Breast epithelium (tissue), 3 donors: ENCODE measurements at regions not wholly inside any gene's neighbourhood (a gene's known extent, or its start where the extent isn't known, plus 50 kb on each side); places are given as distances from the start of the nearest gene placed in this dataset.

ENCODE experiments used
- POLR2A ChIP-seq: fragments of 450-650 bp; IDR thresholded peaks from one replicate; pipeline ENCODE4 v1.6.1; 2016; ENCODE audit warnings: antibody characterized with exemption, mild to moderate bottlenecking, moderate library complexity
- POLR2AphosphoS5 ChIP-seq, 3 donors: sonication (generic); formaldehyde crosslinking; IDR thresholded peaks; one replicate each; pipeline ENCODE4 v1.6.1; 2017; ENCODE audit warnings: antibody characterized with exemption in 3 of 3
- TF ChIP-seq, protein P1 (sequence below), 3 donors: fragments of 450-650 bp; IDR thresholded peaks; one replicate each; pipeline ENCODE4 v1.5.1; 2016 to 2017; ENCODE audit warnings: antibody characterized with exemption in 3 of 3, mild to moderate bottlenecking in 3 of 3, moderate library complexity in 3 of 3

DNA sequence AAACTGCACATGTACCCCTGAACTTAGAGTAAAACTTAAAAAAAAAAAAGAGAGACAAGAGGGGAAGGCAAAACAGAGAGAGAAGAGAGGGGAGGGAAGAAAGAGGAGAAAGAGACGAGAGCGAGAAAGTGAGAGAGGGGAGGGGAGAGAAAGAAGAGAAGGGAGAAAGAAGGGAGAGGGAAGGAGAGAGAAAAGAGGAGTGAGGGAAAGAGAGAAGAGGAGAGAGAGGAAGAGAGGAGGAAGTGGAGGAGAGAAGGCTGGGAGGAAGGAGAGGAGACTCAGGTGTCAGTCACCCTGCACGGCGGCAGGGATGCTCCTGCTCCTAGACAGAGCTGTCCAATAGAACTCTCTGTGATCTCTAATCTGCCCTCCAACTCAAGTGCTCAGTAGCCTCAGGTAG lies 248.3 kb downstream of the MIAT start:
- TF ChIP-seq, protein P1, sequence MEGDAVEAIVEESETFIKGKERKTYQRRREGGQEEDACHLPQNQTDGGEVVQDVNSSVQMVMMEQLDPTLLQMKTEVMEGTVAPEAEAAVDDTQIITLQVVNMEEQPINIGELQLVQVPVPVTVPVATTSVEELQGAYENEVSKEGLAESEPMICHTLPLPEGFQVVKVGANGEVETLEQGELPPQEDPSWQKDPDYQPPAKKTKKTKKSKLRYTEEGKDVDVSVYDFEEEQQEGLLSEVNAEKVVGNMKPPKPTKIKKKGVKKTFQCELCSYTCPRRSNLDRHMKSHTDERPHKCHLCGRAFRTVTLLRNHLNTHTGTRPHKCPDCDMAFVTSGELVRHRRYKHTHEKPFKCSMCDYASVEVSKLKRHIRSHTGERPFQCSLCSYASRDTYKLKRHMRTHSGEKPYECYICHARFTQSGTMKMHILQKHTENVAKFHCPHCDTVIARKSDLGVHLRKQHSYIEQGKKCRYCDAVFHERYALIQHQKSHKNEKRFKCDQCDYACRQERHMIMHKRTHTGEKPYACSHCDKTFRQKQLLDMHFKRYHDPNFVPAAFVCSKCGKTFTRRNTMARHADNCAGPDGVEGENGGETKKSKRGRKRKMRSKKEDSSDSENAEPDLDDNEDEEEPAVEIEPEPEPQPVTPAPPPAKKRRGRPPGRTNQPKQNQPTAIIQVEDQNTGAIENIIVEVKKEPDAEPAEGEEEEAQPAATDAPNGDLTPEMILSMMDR (IDR thresholded peaks at IDR 0.05): no peak
- TF ChIP-seq POLR2AphosphoS5 (IDR thresholded peaks at IDR 0.05) (no peak), POLR2A (no peak)
